Neuronal stem cell (in vitro differentiated cells): ENCODE measurements at regions not wholly inside any gene's neighbourhood (a gene's known extent, or its start where the extent isn't known, plus 50 kb on each side); places are given as distances from the start of the nearest gene placed in this dataset.

Experiments used
- DNase-seq: peaks from one replicate; pipeline ENCODE4 v3.0.0-alpha.2; 2013; ENCODE audit warnings: low spot score
- H2AFZ ChIP-seq: one replicate; pipeline ENCODE4 v1.6.1; 2013; ENCODE audit warnings: mild to moderate bottlenecking, low read length, inconsistent platforms
- H2AK5ac ChIP-seq: 2 replicates; pipeline ENCODE4 v1.6.1; 2013; ENCODE audit warnings: low read depth, mild to moderate bottlenecking, inconsistent platforms, low read length, moderate library complexity, mixed read lengths
- H2BK120ac ChIP-seq: 2 replicates; pipeline ENCODE4 v1.6.1; 2013; ENCODE audit warnings: low read depth, mild to moderate bottlenecking, inconsistent platforms, low read length, moderate library complexity, mixed read lengths
- H2BK12ac ChIP-seq: one replicate; pipeline ENCODE4 v1.6.1; 2013; ENCODE audit warnings: low read length, inconsistent platforms
- H2BK15ac ChIP-seq: 2 replicates; pipeline ENCODE4 v1.6.1; 2013; ENCODE audit warnings: mild to moderate bottlenecking, low read length, inconsistent platforms, mixed read lengths
- H2BK5ac ChIP-seq: one replicate; pipeline ENCODE4 v1.6.1; 2013; ENCODE audit warnings: inconsistent platforms, mild to moderate bottlenecking, low read length, moderate library complexity
- H3K14ac ChIP-seq: one replicate; pipeline ENCODE4 v1.6.1; 2013; ENCODE audit warnings: low read length, inconsistent platforms
- H3K18ac ChIP-seq: 2 replicates; pipeline ENCODE4 v1.6.1; 2013; ENCODE audit warnings: low read length, inconsistent platforms
- H3K23ac ChIP-seq: 2 replicates; pipeline ENCODE4 v1.6.1; 2013; ENCODE audit warnings: low read depth, mild to moderate bottlenecking, mixed read lengths, low read length, inconsistent platforms; ENCODE audit not compliant: poor library complexity
- H3K27ac ChIP-seq: replicated peaks from 3 replicates; pipeline ENCODE4 v1.5.1; 2013; ENCODE audit warnings: low read length, inconsistent platforms
- H3K27me3 ChIP-seq, 3 experiments: 2 replicates each; pipeline ENCODE4 v1.6.1; 2013; ENCODE audit warnings: low read length in 3 of 3, mild to moderate bottlenecking in 2 of 3, inconsistent platforms in 1 of 3, low read depth in 1 of 3, mixed read lengths in 1 of 3, moderate library complexity in 1 of 3; ENCODE audit not compliant: control insufficient read depth in 3 of 3, insufficient read depth in 3 of 3
- H3K36me3 ChIP-seq, 2 donors: replicated peaks in 1 of 2; 2 replicates each; pipeline ENCODE4 v1.6.1; 2013; ENCODE audit warnings: low read length in 2 of 2; ENCODE audit not compliant: control insufficient read depth in 2 of 2, insufficient read depth in 2 of 2
- H3K4ac ChIP-seq: 2 replicates; pipeline ENCODE4 v1.6.1; 2013; ENCODE audit warnings: inconsistent platforms, mild to moderate bottlenecking, low read length, moderate library complexity
- H3K4me1 ChIP-seq, 2 donors: 1 replicate in 1 of 2; 2 replicates in 1 of 2; pipeline ENCODE4 v1.6.1; 2013; ENCODE audit warnings: low read length in 2 of 2, low read depth in 1 of 2; ENCODE audit not compliant: control insufficient read depth in 2 of 2, insufficient read depth in 1 of 2
- H3K4me2 ChIP-seq: one replicate; pipeline ENCODE4 v1.6.1; 2013; ENCODE audit warnings: mild to moderate bottlenecking, low read length, inconsistent platforms; ENCODE audit not compliant: insufficient read depth, poor library complexity, severe bottlenecking
- H3K4me3 ChIP-seq, 2 donors: 2 replicates each; pipeline ENCODE4 v1.5.1; 2013; ENCODE audit warnings: low read length in 2 of 2, mild to moderate bottlenecking in 2 of 2, inconsistent platforms in 1 of 2, moderate library complexity in 1 of 2
- H3K79me1 ChIP-seq: one replicate; pipeline ENCODE4 v1.6.1; 2013; ENCODE audit warnings: low read depth, mild to moderate bottlenecking, inconsistent platforms, low read length, moderate library complexity
- H3K9ac ChIP-seq: one replicate; pipeline ENCODE4 v1.6.1; 2013; ENCODE audit warnings: mild to moderate bottlenecking, low read depth, low read length, inconsistent platforms; ENCODE audit not compliant: poor library complexity
- H3K9me3 ChIP-seq, 2 donors: replicated peaks in 1 of 2; 2 replicates each; pipeline versions ENCODE3 to v1.6.1; 2013; ENCODE audit warnings: low read length in 2 of 2, mild to moderate bottlenecking in 2 of 2, inconsistent platforms in 1 of 2, low read depth in 1 of 2, mixed read lengths in 1 of 2, moderate library complexity in 1 of 2; ENCODE audit not compliant: control insufficient read depth in 2 of 2, insufficient read depth in 1 of 2
- H4K8ac ChIP-seq: one replicate; pipeline ENCODE4 v1.6.1; 2013; ENCODE audit warnings: low read depth, mild to moderate bottlenecking, inconsistent platforms, low read length, moderate library complexity
- H4K91ac ChIP-seq: one replicate; pipeline ENCODE4 v1.6.1; 2013; ENCODE audit warnings: low read length, low read depth, mild to moderate bottlenecking, inconsistent platforms; ENCODE audit not compliant: poor library complexity
- WGBS, 2 donors: extraction: QIAGEN DNeasy Blood & Tissue Kit; methylation state at CpG; one replicate each; pipeline ENCODE4 v1.1.7; 2013; ENCODE audit warnings: missing lambda C conversion rate in 2 of 2, mixed read lengths in 1 of 2; ENCODE audit not compliant: insufficient read length in 2 of 2, insufficient replicate concordance in 1 of 2; ENCODE audit errors: extremely low coverage in 2 of 2; 5-methylcytosine and 5-hydroxymethylcytosine counted together

GRCh38 chr6:79307321-79308036 is 73.0 kb upstream of the HMGN3 start:
- no peak overlapping the region for H2BK5ac ChIP-seq
- H3K9me3 ChIP-seq = peaks cover 0 to 5% of the 10 kb centered on the region in 2 donors
- no peak overlapping the region for H3K18ac ChIP-seq
- no peak overlapping the region for H2AFZ ChIP-seq
- peaks cover 0 to 2% (median 0%) of the 10 kb centered on the region in 3 experiments for H3K27me3 ChIP-seq
- no peak overlapping the region for H3K14ac ChIP-seq
- no peak overlapping the region for H2BK15ac ChIP-seq
- H2BK12ac ChIP-seq = no peak overlapping the region
- H3K23ac ChIP-seq = no peak overlapping the region
- H2AK5ac ChIP-seq = no peak overlapping the region
- H3K27ac ChIP-seq = no peak overlapping the region
- H2BK120ac ChIP-seq = no peak overlapping the region
- no peak overlapping the region for H3K4ac ChIP-seq
- no peak overlapping the region for H3K9ac ChIP-seq
- H3K4me2 ChIP-seq = no peak overlapping the region
- H4K91ac ChIP-seq = no peak overlapping the region
- WGBS, 2 donors = no CpG with 5 or more reads among the region's 7 CpGs
- no peaks in the 10 kb centered on the region for H3K79me1 ChIP-seq
- no peak overlapping the region for H4K8ac ChIP-seq
- no peaks in the 10 kb centered on the region for H3K4me1 ChIP-seq
- no peak overlapping the region for H3K4me3 ChIP-seq
- H3K36me3 ChIP-seq = no peaks in the 10 kb centered on the region
- DNase-seq = no peak

GRCh38 chr6:79305020-79305419 is 70.5 kb upstream of the HMGN3 start:
- peaks cover 0 to 2% (median 0%) of the 10 kb centered on the region in 3 experiments for H3K27me3 ChIP-seq
- peaks cover 0 to 5% of the 10 kb centered on the region in 2 donors for H3K9me3 ChIP-seq
- H3K4me1 ChIP-seq = peaks cover 0 to 2% of the 10 kb centered on the region in 2 donors
- H3K9ac ChIP-seq = no peak overlapping the region
- no peak for DNase-seq
- H2BK5ac ChIP-seq = no peak overlapping the region
- H2AK5ac ChIP-seq = no peak overlapping the region
- no peak overlapping the region for H3K27ac ChIP-seq
- no CpG with 5 or more reads among the region's 2 CpGs for WGBS, 2 donors
- H3K4ac ChIP-seq = no peak overlapping the region
- H3K36me3 ChIP-seq = no peaks in the 10 kb centered on the region
- no peak overlapping the region for H4K8ac ChIP-seq
- H3K4me3 ChIP-seq = no peak overlapping the region
- no peak overlapping the region for H2BK12ac ChIP-seq
- H2BK120ac ChIP-seq = no peak overlapping the region
- H3K79me1 ChIP-seq = no peaks in the 10 kb centered on the region
- no peak overlapping the region for H3K18ac ChIP-seq
- H3K23ac ChIP-seq = no peak overlapping the region
- no peak overlapping the region for H3K14ac ChIP-seq
- no peak overlapping the region for H4K91ac ChIP-seq
- H3K4me2 ChIP-seq = no peak overlapping the region
- H2AFZ ChIP-seq = no peak overlapping the region
- no peak overlapping the region for H2BK15ac ChIP-seq

GRCh38 chr6:79302341-79302740 is 67.9 kb upstream of the HMGN3 start:
- no peak overlapping the region for H2AFZ ChIP-seq
- H3K4me1 ChIP-seq = peaks cover 0 to 2% of the 10 kb centered on the region in 2 donors
- H2BK5ac ChIP-seq = no peak overlapping the region
- no peaks in the 10 kb centered on the region for H3K79me1 ChIP-seq
- H3K9ac ChIP-seq = no peak overlapping the region
- no peaks in the 10 kb centered on the region for H3K9me3 ChIP-seq
- no peak overlapping the region for H3K27ac ChIP-seq
- no peak overlapping the region for H2BK120ac ChIP-seq
- H3K14ac ChIP-seq = no peak overlapping the region
- peaks cover 0 to 2% (median 0%) of the 10 kb centered on the region in 3 experiments for H3K27me3 ChIP-seq
- H3K23ac ChIP-seq = no peak overlapping the region
- no peak overlapping the region for H2AK5ac ChIP-seq
- DNase-seq = no peak
- H3K36me3 ChIP-seq = no peaks in the 10 kb centered on the region
- H4K91ac ChIP-seq = no peak overlapping the region
- no CpG with 5 or more reads among the region's 4 CpGs for WGBS, 2 donors
- no peak overlapping the region for H3K18ac ChIP-seq
- H2BK12ac ChIP-seq = no peak overlapping the region
- H3K4me2 ChIP-seq = no peak overlapping the region
- H4K8ac ChIP-seq = no peak overlapping the region
- no peak overlapping the region for H3K4me3 ChIP-seq
- H3K4ac ChIP-seq = no peak overlapping the region
- H2BK15ac ChIP-seq = no peak overlapping the region

GRCh38 chr6:79301290-79301689 is 66.8 kb upstream of the HMGN3 start:
- H3K27ac ChIP-seq = no peak overlapping the region
- H2AK5ac ChIP-seq = no peak overlapping the region
- no peaks in the 10 kb centered on the region for H3K9me3 ChIP-seq
- no peak overlapping the region for H4K8ac ChIP-seq
- no peak overlapping the region for H3K14ac ChIP-seq
- no peak overlapping the region for H3K18ac ChIP-seq
- H2BK5ac ChIP-seq = no peak overlapping the region
- H2BK12ac ChIP-seq = no peak overlapping the region
- H3K4me3 ChIP-seq = no peak overlapping the region
- H3K27me3 ChIP-seq = peaks cover 0 to 2% (median 0%) of the 10 kb centered on the region in 3 experiments
- H2AFZ ChIP-seq = no peak overlapping the region
- H3K79me1 ChIP-seq = no peaks in the 10 kb centered on the region
- H2BK15ac ChIP-seq = no peak overlapping the region
- no peak for DNase-seq
- H3K9ac ChIP-seq = no peak overlapping the region
- no peak overlapping the region for H3K4me2 ChIP-seq
- H3K23ac ChIP-seq = no peak overlapping the region
- H2BK120ac ChIP-seq = no peak overlapping the region
- H4K91ac ChIP-seq = no peak overlapping the region
- H3K36me3 ChIP-seq = no peaks in the 10 kb centered on the region
- no peak overlapping the region for H3K4ac ChIP-seq
- H3K4me1 ChIP-seq = peaks cover 0 to 2% of the 10 kb centered on the region in 2 donors
